ENCODE measurements at regions not wholly inside any gene's neighbourhood (a gene's known extent, or its start where the extent isn't known, plus 50 kb on each side); places are given as distances from the start of the nearest gene placed in this dataset.
"Not testable (repeated sequence)": the region's sequence is repeated elsewhere in the genome, so short reads cannot be mapped to it uniquely, and the experiment has no call there.

- not testable (repeated sequence) for DNase-seq (ENCODE audit: low read depth); H3K27me3 ChIP-seq (ENCODE audit: control insufficient read depth, insufficient read depth, low read length); FAIRE-seq; H3K4me3 ChIP-seq (ENCODE audit: low read depth, low read length); H3K36me3 ChIP-seq (ENCODE audit: control insufficient read depth, insufficient read depth, low read length)
These were observed 370.4 kb upstream of the CLNK start for GRCh38 chr4:11054937-11055336.

- no peak for FAIRE-seq
- H3K36me3 ChIP-seq (ENCODE audit: control insufficient read depth, insufficient read depth, low read length) = no peaks in the 10 kb centered on the region
- DNase-seq (ENCODE audit: low read depth) = peak; percentile 56
- TF ChIP-seq CTCF (IDR thresholded peaks at IDR 0.05; ENCODE audit: insufficient read depth, low read length, severe bottlenecking) = no peak
- H3K27me3 ChIP-seq (ENCODE audit: control insufficient read depth, insufficient read depth, low read length) = no peaks in the 10 kb centered on the region
- no peak overlapping the region for H3K4me3 ChIP-seq (ENCODE audit: low read depth, low read length)
These were observed 369.1 kb upstream of the CLNK start for GRCh38 chr4:11053601-11054220.

- no peak for DNase-seq (ENCODE audit: low read depth)
- H3K36me3 ChIP-seq (ENCODE audit: control insufficient read depth, insufficient read depth, low read length) = no peaks in the 10 kb centered on the region
- H3K4me3 ChIP-seq (ENCODE audit: low read depth, low read length) = no peak overlapping the region
- no peak for FAIRE-seq
- no peaks in the 10 kb centered on the region for H3K27me3 ChIP-seq (ENCODE audit: control insufficient read depth, insufficient read depth, low read length)
- no peak for TF ChIP-seq CTCF (IDR thresholded peaks at IDR 0.05; ENCODE audit: insufficient read depth, low read length, severe bottlenecking)
These were observed 366.6 kb upstream of the CLNK start for GRCh38 chr4:11051181-11051580.

GRCh38 chr4:11050766-11051165 lies 366.2 kb upstream of the CLNK start:
- DNase-seq (ENCODE audit: low read depth) = no peak
- FAIRE-seq = peak; percentile 40
- Histone ChIP-seq H3K27me3 (ENCODE audit: control insufficient read depth, insufficient read depth, low read length) (no peaks in the 10 kb centered on the region), H3K4me3 (ENCODE audit: low read depth, low read length) (no peak overlapping the region), H3K36me3 (ENCODE audit: control insufficient read depth, insufficient read depth, low read length) (no peaks in the 10 kb centered on the region)
- no peak for TF ChIP-seq CTCF (IDR thresholded peaks at IDR 0.05; ENCODE audit: insufficient read depth, low read length, severe bottlenecking)

GRCh38 chr4:11049001-11049400 lies 364.4 kb upstream of the CLNK start:
- FAIRE-seq (no peak), DNase-seq (ENCODE audit: low read depth) (no peak)
- no peak overlapping the region for H3K4me3 ChIP-seq (ENCODE audit: low read depth, low read length)

GRCh38 chr4:11042760-11043159 lies 358.2 kb upstream of the CLNK start:
- FAIRE-seq = no peak
- H3K27me3 ChIP-seq (ENCODE audit: control insufficient read depth, insufficient read depth, low read length) = no peaks in the 10 kb centered on the region
- TF ChIP-seq CTCF (IDR thresholded peaks at IDR 0.05; ENCODE audit: insufficient read depth, low read length, severe bottlenecking) = no peak

More at GRCh38 chr4:11049001-11049400, 364.4 kb upstream of the CLNK start:
- no peaks in the 10 kb centered on the region for H3K36me3 ChIP-seq (ENCODE audit: control insufficient read depth, insufficient read depth, low read length)
- H3K27me3 ChIP-seq (ENCODE audit: control insufficient read depth, insufficient read depth, low read length) = no peaks in the 10 kb centered on the region
- TF ChIP-seq CTCF (IDR thresholded peaks at IDR 0.05; ENCODE audit: insufficient read depth, low read length, severe bottlenecking) = no peak

More at GRCh38 chr4:11042760-11043159, 358.2 kb upstream of the CLNK start:
- DNase-seq (ENCODE audit: low read depth) = no peak
- Histone ChIP-seq H3K36me3 (ENCODE audit: control insufficient read depth, insufficient read depth, low read length) (no peaks in the 10 kb centered on the region), H3K4me3 (ENCODE audit: low read depth, low read length) (no peak overlapping the region)
